Dendritic cell treated with granulocyte-macrophage colony-stimulating factor and Interleukin-4, amounts not matched to agents 40 ng/mL and 50 ng/mL, for 4 days (primary cell): ENCODE measurements at regions not wholly inside any gene's neighbourhood (a gene's known extent, or its start where the extent isn't known, plus 50 kb on each side); places are given as distances from the start of the nearest gene placed in this dataset.
A peak's percentile ranks its signal among the peaks of the same experiment; 100 is the strongest.

Source experiments
- H3K27ac Mint-ChIP-seq: one replicate; pipeline ENCODE4 v1.8.0; 2022; ENCODE audit warnings: mild to moderate bottlenecking, mixed read lengths
- H3K27me3 Mint-ChIP-seq: one replicate; pipeline ENCODE4 v1.8.0; 2022; ENCODE audit warnings: mild to moderate bottlenecking, mixed read lengths
- H3K36me3 Mint-ChIP-seq: one replicate; pipeline ENCODE4 v1.8.0; 2022; ENCODE audit warnings: low read depth, mixed read lengths
- H3K4me1 Mint-ChIP-seq: one replicate; pipeline ENCODE4 v1.8.0; 2022; ENCODE audit warnings: low read depth, mixed read lengths
- H3K4me3 Mint-ChIP-seq: one replicate; pipeline ENCODE4 v1.8.0; 2022; ENCODE audit warnings: mild to moderate bottlenecking, moderate library complexity, mixed read lengths
- H3K9me3 Mint-ChIP-seq: one replicate; pipeline ENCODE4 v1.8.0; 2022; ENCODE audit warnings: mixed read lengths
- intact Hi-C: fragments of 100-400 bp; cut with micrococcal nuclease; formaldehyde crosslinking; loops from one replicate; pipeline ENCODE4 v1.15.0; 2022

- Mint-ChIP-seq H3K27ac (no peak overlapping the region), H3K27me3 (peaks cover 69% of the 10 kb centered on the region), H3K4me3 (peak overlapping the region; percentile 55), H3K9me3 (no peaks in the 10 kb centered on the region), H3K36me3 (no peaks in the 10 kb centered on the region), H3K4me1 (peaks cover 22% of the 10 kb centered on the region)
- intact Hi-C loops: no loop called here
These were observed 68.4 kb downstream of the HES1 start for GRCh38 chr3:194204042-194204987.

- Mint-ChIP-seq H3K36me3 (no peaks in the 10 kb centered on the region), H3K4me1 (peaks cover 22% of the 10 kb centered on the region), H3K9me3 (no peaks in the 10 kb centered on the region), H3K27ac (peak overlapping the region; percentile 5), H3K27me3 (peaks cover 59% of the 10 kb centered on the region), H3K4me3 (peak overlapping the region; percentile 6)
- intact Hi-C loops: no loop called here
These were observed 69.8 kb downstream of the HES1 start for GRCh38 chr3:194205675-194206133.

- Mint-ChIP-seq H3K27me3 (peaks cover 53% of the 10 kb centered on the region), H3K4me3 (peak overlapping the region; percentile 40), H3K9me3 (no peaks in the 10 kb centered on the region), H3K27ac (peak overlapping the region; percentile 5), H3K36me3 (no peaks in the 10 kb centered on the region), H3K4me1 (peaks cover 22% of the 10 kb centered on the region)
- intact Hi-C loops: no loop called here
These were observed 70.4 kb downstream of the HES1 start for GRCh38 chr3:194206320-194206719.

- H3K27me3 Mint-ChIP-seq: peaks cover 42% of the 10 kb centered on the region
- peaks cover 17% of the 10 kb centered on the region for H3K4me1 Mint-ChIP-seq
- H3K4me3 Mint-ChIP-seq: no peak overlapping the region
- no peaks in the 10 kb centered on the region for H3K36me3 Mint-ChIP-seq
- no peaks in the 10 kb centered on the region for H3K9me3 Mint-ChIP-seq
- intact Hi-C loops: no loop called here
- no peak overlapping the region for H3K27ac Mint-ChIP-seq
These were observed 72.8 kb downstream of the HES1 start for GRCh38 chr3:194208709-194209108.

- Mint-ChIP-seq H3K9me3 (no peaks in the 10 kb centered on the region), H3K27me3 (peaks cover 23% of the 10 kb centered on the region), H3K27ac (no peak overlapping the region), H3K4me3 (no peak overlapping the region), H3K4me1 (peaks cover under 1% of the 10 kb centered on the region), H3K36me3 (no peaks in the 10 kb centered on the region)
- intact Hi-C loops: no loop called here
These were observed 76.4 kb downstream of the HES1 start for GRCh38 chr3:194212161-194212844.

- no peaks in the 10 kb centered on the region for H3K9me3 Mint-ChIP-seq
- H3K4me1 Mint-ChIP-seq: no peaks in the 10 kb centered on the region
- no peak overlapping the region for H3K27ac Mint-ChIP-seq
- no peak overlapping the region for H3K4me3 Mint-ChIP-seq
- H3K36me3 Mint-ChIP-seq: no peaks in the 10 kb centered on the region
- H3K27me3 Mint-ChIP-seq: peaks cover 20% of the 10 kb centered on the region
- intact Hi-C loops: no loop called here
These were observed 76.9 kb downstream of the HES1 start for GRCh38 chr3:194212845-194213331.

- Mint-ChIP-seq H3K9me3 (no peaks in the 10 kb centered on the region), H3K4me1 (no peaks in the 10 kb centered on the region), H3K4me3 (no peak overlapping the region), H3K27me3 (peaks cover 32% of the 10 kb centered on the region), H3K36me3 (no peaks in the 10 kb centered on the region), H3K27ac (no peak overlapping the region)
- intact Hi-C loops: no loop called here
These were observed 79.4 kb downstream of the HES1 start for GRCh38 chr3:194215392-194215791.

GRCh38 chr3:194218646-194219453 is 82.9 kb downstream of the HES1 start:
- Mint-ChIP-seq H3K4me1 (peaks cover 10% of the 10 kb centered on the region), H3K4me3 (no peak overlapping the region), H3K27ac (no peak overlapping the region), H3K9me3 (no peaks in the 10 kb centered on the region), H3K27me3 (peaks cover 38% of the 10 kb centered on the region), H3K36me3 (no peaks in the 10 kb centered on the region)
- intact Hi-C loops: no loop called here

GRCh38 chr3:194219826-194220410 is 84.0 kb downstream of the HES1 start:
- intact Hi-C loops: no loop called here
- peaks cover 43% of the 10 kb centered on the region for H3K27me3 Mint-ChIP-seq
- peaks cover 21% of the 10 kb centered on the region for H3K4me1 Mint-ChIP-seq
- no peaks in the 10 kb centered on the region for H3K36me3 Mint-ChIP-seq
- no peak overlapping the region for H3K4me3 Mint-ChIP-seq
- no peaks in the 10 kb centered on the region for H3K9me3 Mint-ChIP-seq
- no peak overlapping the region for H3K27ac Mint-ChIP-seq

- Mint-ChIP-seq H3K27me3 (peaks cover 48% of the 10 kb centered on the region), H3K4me3 (no peak overlapping the region), H3K4me1 (peaks cover 21% of the 10 kb centered on the region), H3K9me3 (no peaks in the 10 kb centered on the region), H3K27ac (no peak overlapping the region), H3K36me3 (no peaks in the 10 kb centered on the region)
- intact Hi-C loops: no loop called here
These were observed 85.0 kb downstream of the HES1 start for GRCh38 chr3:194220901-194221326.

GRCh38 chr3:194221336-194221735 is 85.4 kb downstream of the HES1 start:
- H3K9me3 Mint-ChIP-seq: no peaks in the 10 kb centered on the region
- no peaks in the 10 kb centered on the region for H3K36me3 Mint-ChIP-seq
- no peak overlapping the region for H3K27ac Mint-ChIP-seq
- peaks cover 21% of the 10 kb centered on the region for H3K4me1 Mint-ChIP-seq
- H3K4me3 Mint-ChIP-seq: no peak overlapping the region
- H3K27me3 Mint-ChIP-seq: peaks cover 47% of the 10 kb centered on the region
- intact Hi-C loops: no loop called here

GRCh38 chr3:194223951-194224350 is 88.0 kb downstream of the HES1 start:
- H3K36me3 Mint-ChIP-seq: no peaks in the 10 kb centered on the region
- no peak overlapping the region for H3K4me3 Mint-ChIP-seq
- intact Hi-C loops: no loop called here
- H3K27me3 Mint-ChIP-seq: peaks cover 43% of the 10 kb centered on the region
- peaks cover 21% of the 10 kb centered on the region for H3K4me1 Mint-ChIP-seq
- H3K27ac Mint-ChIP-seq: no peak overlapping the region
- no peaks in the 10 kb centered on the region for H3K9me3 Mint-ChIP-seq
